Astrocyte (in vitro differentiated cells and primary cell): ENCODE measurements at regions not wholly inside any gene's neighbourhood (a gene's known extent, or its start where the extent isn't known, plus 50 kb on each side); places are given as distances from the start of the nearest gene placed in this dataset.

Experiments used
- CTCF ChIP-seq: IDR thresholded peaks from 2 replicates; pipeline ENCODE4 v1.5.1; 2011; ENCODE audit warnings: low read depth, mild to moderate bottlenecking, inconsistent platforms, low read length, moderate library complexity; ENCODE audit not compliant: insufficient read depth
- EZH2 ChIP-seq: IDR thresholded peaks from 2 replicates; pipeline ENCODE4 v1.6.1; 2012; ENCODE audit warnings: mild to moderate bottlenecking, low read length, inconsistent platforms; ENCODE audit not compliant: insufficient read depth

DNA sequence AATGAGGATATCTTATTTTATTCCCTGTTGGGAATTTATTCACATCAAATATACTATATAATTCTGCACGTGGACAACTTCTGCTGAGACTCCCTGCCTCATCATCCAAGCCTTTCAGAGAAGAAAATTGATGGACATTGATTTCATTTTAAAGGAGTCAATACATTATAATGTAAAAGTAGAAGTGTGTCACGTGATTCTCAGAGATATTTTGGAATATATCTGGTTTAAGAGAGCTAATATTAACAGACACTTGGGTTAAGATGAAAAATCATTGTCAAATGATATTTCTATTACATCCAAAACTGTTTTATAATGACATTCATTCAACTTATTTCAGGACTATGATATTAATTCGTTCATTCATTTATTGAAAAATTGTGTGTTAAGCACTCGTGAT is 314.2 kb downstream of the ADGRL2 start:
- TF ChIP-seq CTCF, result no peak
- no peak for TF ChIP-seq EZH2
